Liver (tissue), 2 donors: ENCODE measurements at regions not wholly inside any gene's neighbourhood (a gene's known extent, or its start where the extent isn't known, plus 50 kb on each side); places are given as distances from the start of the nearest gene placed in this dataset.

Source experiments
- CTCF ChIP-seq: fragments of 150-350 bp; IDR thresholded peaks from 2 replicates; pipeline ENCODE4 v1.5.1; 2017; ENCODE audit warnings: improper control_type of control experiment, low read depth, low read length; ENCODE audit not compliant: missing input control
- MAX ChIP-seq: IDR thresholded peaks from 2 replicates; pipeline ENCODE4 v1.6.1; 2016; ENCODE audit warnings: antibody characterized with exemption
- REST ChIP-seq: IDR thresholded peaks from 2 replicates; pipeline ENCODE4 v1.6.1; 2016; ENCODE audit warnings: antibody characterized with exemption, mild to moderate bottlenecking
- donor health status: healthy.

- TF ChIP-seq CTCF, result no peak
- no peak for TF ChIP-seq REST
- no peak for TF ChIP-seq MAX
Observed at GRCh38 chr3:72427624-72428023, 420.6 kb downstream of the SHQ1 start.
